ENCODE measurements at regions not wholly inside any gene's neighbourhood (a gene's known extent, or its start where the extent isn't known, plus 50 kb on each side); places are given as distances from the start of the nearest gene placed in this dataset.
"Not testable (repeated sequence)": the region's sequence is repeated elsewhere in the genome, so short reads cannot be mapped to it uniquely, and the experiment has no call there.

DNA sequence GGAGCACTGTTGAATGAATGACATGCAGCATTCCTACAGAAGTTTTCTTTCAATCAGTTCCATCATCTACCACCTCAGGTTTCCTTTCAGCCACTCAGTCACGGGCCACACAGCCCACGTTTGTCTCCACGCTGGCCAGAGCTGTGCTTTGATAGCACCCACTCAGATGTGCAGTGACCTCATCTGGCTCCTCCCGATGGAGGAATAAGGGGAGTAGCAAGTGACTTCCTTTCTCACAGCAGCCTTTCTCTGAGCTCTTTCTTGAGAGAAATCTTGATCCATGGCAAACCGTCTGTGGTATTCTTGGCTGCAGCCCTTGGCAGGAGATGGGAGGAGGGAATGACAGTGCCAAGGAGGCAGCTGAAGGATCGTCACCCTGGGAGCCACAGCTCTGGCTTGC lies 62.4 kb downstream of the HOXC4 start:
- H3K27me3 ChIP-seq (ENCODE audit: control insufficient read depth in 1 of 2, insufficient read depth in 2 of 2, low read length in 2 of 2); CTCF ChIA-PET (ENCODE audit: low intra/inter-chr PET ratio, low total read pairs); in situ Hi-C loops (cut with HindIII; ENCODE audit: extremely low pct_ligation_motif_present, low pct_unique_long_range_greater_than_20kb); H3K4me2 ChIP-seq (ENCODE audit: low read depth, low read length); FAIRE-seq; H3K27ac ChIP-seq (ENCODE audit: extremely low read length, insufficient read depth, low read length); H3K9ac ChIP-seq (ENCODE audit: insufficient read depth, low read depth, low read length); intact Hi-C loops (cut with micrococcal nuclease; ENCODE audit: unreplicated experiment); DNase-seq (ENCODE audit: low spot score); H3K36me3 ChIP-seq (replicated peaks in 1 of 2; ENCODE audit: control insufficient read depth in 1 of 2, insufficient read depth in 2 of 2, low read length in 2 of 2); H2AFZ ChIP-seq (ENCODE audit: low read length); ATAC-seq; H3K79me2 ChIP-seq (ENCODE audit: insufficient read depth, low read length); H3K4me3 ChIP-seq (replicated peaks in 1 of 3; ENCODE audit: insufficient read depth in 1 of 3, low read depth in 2 of 3, low read length in 3 of 3); BruUV-seq (replicated peaks); H3K9me3 ChIP-seq (ENCODE audit: low read length); H3K4me1 ChIP-seq (ENCODE audit: insufficient read depth, low read length); H4K20me1 ChIP-seq (ENCODE audit: insufficient read depth, low read length); POLR2A ChIA-PET: not testable (repeated sequence)
- WGBS (ENCODE audit: low lambda C conversion rate): 22% methylated on average over 6 of the region's 6 CpGs

DNA sequence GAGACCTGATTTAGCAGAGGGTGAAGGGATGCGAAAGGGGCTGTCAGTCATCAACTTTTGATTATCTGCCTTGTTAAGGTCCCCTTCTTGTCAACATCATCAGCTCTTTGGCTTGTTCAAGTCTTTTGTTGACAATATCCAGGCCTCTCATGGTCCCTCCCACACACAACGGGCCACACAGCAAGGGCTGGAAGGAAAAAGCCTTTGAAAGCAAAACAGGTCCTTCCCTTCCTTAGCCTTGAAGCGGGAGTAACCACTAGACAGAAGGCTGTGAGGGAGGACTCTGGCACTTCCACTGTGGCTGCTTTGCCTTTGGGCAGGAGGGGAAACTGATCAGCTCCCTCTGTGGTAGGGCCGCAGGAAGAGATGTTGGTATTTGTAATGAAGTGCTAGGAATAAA lies 63.8 kb downstream of the HOXC4 start:
- intact Hi-C loops (cut with micrococcal nuclease; ENCODE audit: unreplicated experiment); H3K27me3 ChIP-seq (ENCODE audit: control insufficient read depth in 1 of 2, insufficient read depth in 2 of 2, low read length in 2 of 2); POLR2A ChIA-PET; DNase-seq (ENCODE audit: low spot score); H2AFZ ChIP-seq (ENCODE audit: low read length); H3K9me3 ChIP-seq (ENCODE audit: low read length); in situ Hi-C loops (cut with HindIII; ENCODE audit: extremely low pct_ligation_motif_present, low pct_unique_long_range_greater_than_20kb); H3K27ac ChIP-seq (ENCODE audit: extremely low read length, insufficient read depth, low read length); FAIRE-seq; H4K20me1 ChIP-seq (ENCODE audit: insufficient read depth, low read length); H3K4me3 ChIP-seq (replicated peaks in 1 of 3; ENCODE audit: insufficient read depth in 1 of 3, low read depth in 2 of 3, low read length in 3 of 3); ATAC-seq; H3K36me3 ChIP-seq (replicated peaks in 1 of 2; ENCODE audit: control insufficient read depth in 1 of 2, insufficient read depth in 2 of 2, low read length in 2 of 2); H3K9ac ChIP-seq (ENCODE audit: insufficient read depth, low read depth, low read length); CTCF ChIA-PET (ENCODE audit: low intra/inter-chr PET ratio, low total read pairs); H3K4me2 ChIP-seq (ENCODE audit: low read depth, low read length); H3K4me1 ChIP-seq (ENCODE audit: insufficient read depth, low read length); H3K79me2 ChIP-seq (ENCODE audit: insufficient read depth, low read length); BruUV-seq (replicated peaks): not testable (repeated sequence)
- 65% methylated on average over 4 of the region's 4 CpGs for WGBS (ENCODE audit: low lambda C conversion rate)

DNA sequence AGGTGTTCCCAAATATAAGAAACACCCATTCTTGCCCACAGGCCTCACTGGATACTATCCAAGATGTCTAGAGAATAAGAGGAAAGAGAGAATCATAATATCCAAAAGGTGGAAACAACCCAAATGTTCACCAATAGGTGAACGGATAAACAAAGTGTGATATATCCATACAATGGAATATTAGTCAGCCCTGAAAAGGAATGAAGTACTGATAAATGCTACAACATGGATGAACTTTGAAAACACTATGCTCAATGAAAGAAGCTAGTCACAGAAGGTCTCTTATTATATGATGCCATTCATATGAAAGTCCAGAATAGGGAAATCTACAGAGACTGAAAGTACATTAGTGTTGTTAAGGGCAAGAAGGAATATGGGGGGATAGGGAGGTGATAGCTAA lies 65.4 kb downstream of the HOXC4 start:
- POLR2A ChIA-PET; H4K20me1 ChIP-seq (ENCODE audit: insufficient read depth, low read length); H3K9ac ChIP-seq (ENCODE audit: insufficient read depth, low read depth, low read length); H3K4me3 ChIP-seq (replicated peaks in 1 of 3; ENCODE audit: insufficient read depth in 1 of 3, low read depth in 2 of 3, low read length in 3 of 3); FAIRE-seq; H3K4me2 ChIP-seq (ENCODE audit: low read depth, low read length); ATAC-seq; CTCF ChIA-PET (ENCODE audit: low intra/inter-chr PET ratio, low total read pairs); BruUV-seq (replicated peaks); H3K4me1 ChIP-seq (ENCODE audit: insufficient read depth, low read length); H3K36me3 ChIP-seq (replicated peaks in 1 of 2; ENCODE audit: control insufficient read depth in 1 of 2, insufficient read depth in 2 of 2, low read length in 2 of 2); intact Hi-C loops (cut with micrococcal nuclease; ENCODE audit: unreplicated experiment); H3K9me3 ChIP-seq (ENCODE audit: low read length); H3K27me3 ChIP-seq (ENCODE audit: control insufficient read depth in 1 of 2, insufficient read depth in 2 of 2, low read length in 2 of 2); H3K27ac ChIP-seq (ENCODE audit: extremely low read length, insufficient read depth, low read length); in situ Hi-C loops (cut with HindIII; ENCODE audit: extremely low pct_ligation_motif_present, low pct_unique_long_range_greater_than_20kb); H3K79me2 ChIP-seq (ENCODE audit: insufficient read depth, low read length); DNase-seq (ENCODE audit: low spot score); H2AFZ ChIP-seq (ENCODE audit: low read length): not testable (repeated sequence)
- WGBS (ENCODE audit: low lambda C conversion rate): 5% methylated on average over 1 of the region's 1 CpG

DNA sequence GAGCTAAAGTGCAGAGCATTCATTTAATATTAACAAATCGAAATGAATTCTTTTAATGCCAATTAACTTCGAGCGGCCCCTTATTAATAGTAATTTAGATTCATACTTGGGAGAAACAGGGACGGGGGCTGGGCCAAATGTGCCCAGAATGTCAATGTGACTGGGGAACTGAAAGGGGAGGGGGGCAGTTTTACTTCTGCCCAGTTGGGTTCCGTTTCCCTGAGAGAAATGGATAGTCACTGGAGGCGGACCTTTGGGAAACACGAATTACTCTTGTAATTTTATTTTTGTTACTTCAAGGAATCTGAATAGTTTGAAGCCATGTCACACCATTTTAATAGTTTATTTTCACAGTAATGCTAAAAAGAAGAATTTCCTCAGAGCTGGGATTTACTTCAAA lies 64.8 kb downstream of the SMUG1 start:
- H3K36me3 ChIP-seq (replicated peaks in 1 of 2; ENCODE audit: control insufficient read depth in 1 of 2, insufficient read depth in 2 of 2, low read length in 2 of 2); in situ Hi-C loops (cut with HindIII; ENCODE audit: extremely low pct_ligation_motif_present, low pct_unique_long_range_greater_than_20kb); H3K27ac ChIP-seq (ENCODE audit: extremely low read length, insufficient read depth, low read length); BruUV-seq (replicated peaks); CTCF ChIA-PET (ENCODE audit: low intra/inter-chr PET ratio, low total read pairs); intact Hi-C loops (cut with micrococcal nuclease; ENCODE audit: unreplicated experiment); FAIRE-seq; H3K4me2 ChIP-seq (ENCODE audit: low read depth, low read length); H3K79me2 ChIP-seq (ENCODE audit: insufficient read depth, low read length); H3K9me3 ChIP-seq (ENCODE audit: low read length); ATAC-seq; H2AFZ ChIP-seq (ENCODE audit: low read length); DNase-seq (ENCODE audit: low spot score); H3K4me3 ChIP-seq (replicated peaks in 1 of 3; ENCODE audit: insufficient read depth in 1 of 3, low read depth in 2 of 3, low read length in 3 of 3); H3K9ac ChIP-seq (ENCODE audit: insufficient read depth, low read depth, low read length); POLR2A ChIA-PET; H4K20me1 ChIP-seq (ENCODE audit: insufficient read depth, low read length): not testable (repeated sequence)
- Histone ChIP-seq H3K27me3 (ENCODE audit: control insufficient read depth in 1 of 2, insufficient read depth in 2 of 2, low read length in 2 of 2) (peaks cover 5 to 17% of the 10 kb centered on the region in 2 experiments; a peak in 3 of 5 replicates), H3K4me1 (ENCODE audit: insufficient read depth, low read length) (peaks cover 12% of the 10 kb centered on the region)
- 54% methylated on average over 7 of the region's 7 CpGs for WGBS (ENCODE audit: low lambda C conversion rate)

DNA sequence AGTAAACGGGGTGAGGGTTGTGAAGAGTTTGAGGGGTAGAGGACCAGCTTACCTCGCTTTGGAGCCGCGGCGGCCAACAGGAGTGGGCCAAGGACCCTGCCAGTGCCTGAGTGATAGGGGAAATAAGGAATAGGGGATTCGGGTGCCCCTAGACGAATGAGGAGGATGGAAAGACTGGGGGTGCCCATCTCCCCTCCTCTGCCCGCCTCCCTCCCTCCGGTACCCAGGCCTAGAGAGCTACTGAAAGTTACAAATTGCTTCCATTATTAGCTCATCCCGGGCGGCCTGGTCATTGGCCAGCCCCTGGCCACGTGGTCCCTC lies 63.1 kb downstream of the SMUG1 start:
- H3K27ac ChIP-seq (ENCODE audit: extremely low read length, insufficient read depth, low read length); H3K36me3 ChIP-seq (replicated peaks in 1 of 2; ENCODE audit: control insufficient read depth in 1 of 2, insufficient read depth in 2 of 2, low read length in 2 of 2); H3K4me3 ChIP-seq (replicated peaks in 1 of 3; ENCODE audit: insufficient read depth in 1 of 3, low read depth in 2 of 3, low read length in 3 of 3); POLR2A ChIA-PET; H4K20me1 ChIP-seq (ENCODE audit: insufficient read depth, low read length); CTCF ChIA-PET (ENCODE audit: low intra/inter-chr PET ratio, low total read pairs); BruUV-seq (replicated peaks); H3K9me3 ChIP-seq (ENCODE audit: low read length); ATAC-seq; H3K9ac ChIP-seq (ENCODE audit: insufficient read depth, low read depth, low read length); H3K4me2 ChIP-seq (ENCODE audit: low read depth, low read length); H3K79me2 ChIP-seq (ENCODE audit: insufficient read depth, low read length); FAIRE-seq; intact Hi-C loops (cut with micrococcal nuclease; ENCODE audit: unreplicated experiment); H2AFZ ChIP-seq (ENCODE audit: low read length); DNase-seq (ENCODE audit: low spot score); in situ Hi-C loops (cut with HindIII; ENCODE audit: extremely low pct_ligation_motif_present, low pct_unique_long_range_greater_than_20kb): not testable (repeated sequence)
- H3K4me1 ChIP-seq (ENCODE audit: insufficient read depth, low read length): peaks cover 18% of the 10 kb centered on the region
- 88% methylated on average over 8 of the region's 12 CpGs for WGBS (ENCODE audit: low lambda C conversion rate)
- peaks cover 5 to 17% of the 10 kb centered on the region in 2 experiments; a peak in 3 of 5 replicates for H3K27me3 ChIP-seq (ENCODE audit: control insufficient read depth in 1 of 2, insufficient read depth in 2 of 2, low read length in 2 of 2)
